ENCODE measurements at regions not wholly inside any gene's neighbourhood (a gene's known extent, or its start where the extent isn't known, plus 50 kb on each side); places are given as distances from the start of the nearest gene placed in this dataset.
A peak's percentile ranks its signal among the peaks of the same experiment; 100 is the strongest.

DNA sequence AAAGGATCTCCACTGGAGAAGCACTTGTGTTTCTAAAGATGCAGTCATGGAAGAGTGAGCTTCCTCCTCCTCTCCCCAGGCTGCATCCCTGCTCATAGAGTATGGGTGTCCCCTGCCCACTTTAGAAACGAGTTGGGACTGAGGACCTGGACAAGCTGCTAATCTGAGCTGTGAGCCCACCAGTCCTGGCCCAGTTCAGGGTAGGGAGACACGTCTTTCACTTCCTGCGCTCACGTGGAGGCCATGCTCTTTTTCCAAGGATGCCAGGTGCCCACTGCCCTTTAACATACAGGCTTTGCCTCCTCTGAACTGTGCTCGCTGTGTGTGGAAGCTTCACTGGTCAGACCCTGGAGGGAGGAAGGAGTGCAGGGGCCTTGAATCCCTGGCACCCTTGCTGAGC is 316.3 kb downstream of the UACA start:
- DNase-seq (no peak), ATAC-seq (no peak)
- H3K27ac ChIP-seq (ENCODE audit: low read depth, low read length) = no peak overlapping the region
- ChIA-PET POLR2A (no interaction called here), CTCF (no interaction called here)
- Mint-ChIP-seq H3K4me1 (peaks cover 40 to 51% (median 42%) of the 10 kb centered on the region in 7 donors), H3K36me3 (peaks cover 0 to 6% (median 0%) of the 10 kb centered on the region in 5 donors), H3K9me3 (peaks cover 0 to 3% (median 0%) of the 10 kb centered on the region in 11 donors), H3K27me3 (peaks cover 3 to 78% (median 20%) of the 10 kb centered on the region in 5 donors), H3K27ac (peak overlapping the region in 2 of 9 donors; percentile 81 to 87), H3K4me3 (peak overlapping the region in 3 of 10 donors; percentile 12 to 81 (median 74))
- no peaks in the 10 kb centered on the region for H3K9me3 ChIP-seq (ENCODE audit: control insufficient read depth in 2 of 3, low read length in 3 of 3)
- H3K27me3 ChIP-seq (ENCODE audit: control insufficient read depth in 2 of 2, insufficient read depth in 2 of 2, low read length in 2 of 2) = no peaks in the 10 kb centered on the region
- peaks cover 17 to 34% of the 10 kb centered on the region in 2 donors for H3K4me1 ChIP-seq (ENCODE audit: control insufficient read depth in 2 of 2, insufficient read depth in 2 of 2, low read length in 2 of 2)
- intact Hi-C loops (cut with micrococcal nuclease) = no loop called here
- H3K4me3 ChIP-seq (ENCODE audit: low read length) = no peak overlapping the region
- no peaks in the 10 kb centered on the region for H3K36me3 ChIP-seq (ENCODE audit: control insufficient read depth in 2 of 3, insufficient read depth in 3 of 3, low read length in 3 of 3)

DNA sequence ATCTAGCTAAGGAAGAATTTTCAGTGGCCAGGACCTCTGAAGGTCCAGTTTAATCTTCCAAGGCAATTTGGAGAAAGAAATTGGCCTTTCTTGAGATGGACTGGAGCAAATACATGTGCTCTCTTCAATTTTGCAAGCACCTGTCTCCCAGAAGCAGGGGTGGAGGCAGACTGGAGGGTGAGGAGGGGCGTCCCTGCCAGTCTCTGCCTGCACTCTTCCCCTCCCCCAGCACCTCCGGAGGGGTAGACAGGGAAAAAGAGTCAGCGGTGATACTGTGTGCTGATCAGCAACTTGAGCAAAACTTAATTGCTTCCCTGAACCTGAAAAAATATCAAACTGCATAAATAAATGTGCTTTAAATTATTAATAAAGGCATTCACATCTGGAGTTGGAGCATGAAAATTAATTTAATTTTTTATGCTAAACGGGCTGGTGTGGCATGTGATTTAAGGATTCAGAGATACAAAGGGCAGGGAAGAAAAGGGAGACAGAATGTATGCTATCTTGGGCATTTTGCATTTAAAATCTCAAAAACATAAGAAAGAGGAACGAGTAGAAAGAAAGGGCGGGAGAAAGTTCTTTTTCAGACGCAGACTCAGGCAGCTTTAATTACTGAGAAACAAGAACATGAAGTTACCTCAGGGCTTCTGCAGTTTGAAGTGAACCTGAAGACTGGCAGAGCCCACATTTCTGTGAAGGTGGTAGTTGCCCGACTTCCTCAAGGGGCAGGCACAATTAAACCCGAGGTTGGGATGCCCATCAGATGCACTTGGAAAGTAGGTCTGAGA is 319.7 kb downstream of the UACA start:
- DNase-seq (no peak), ATAC-seq (no peak)
- Mint-ChIP-seq H3K4me1 (peaks cover 24 to 54% (median 30%) of the 10 kb centered on the region in 7 donors), H3K27me3 (peaks cover 9 to 76% (median 28%) of the 10 kb centered on the region in 5 donors), H3K4me3 (no peak overlapping the region), H3K9me3 (no peaks in the 10 kb centered on the region), H3K27ac (no peak overlapping the region), H3K36me3 (no peaks in the 10 kb centered on the region)
- Histone ChIP-seq H3K9me3 (ENCODE audit: control insufficient read depth in 2 of 3, low read length in 3 of 3) (no peaks in the 10 kb centered on the region), H3K27me3 (ENCODE audit: control insufficient read depth in 2 of 2, insufficient read depth in 2 of 2, low read length in 2 of 2) (no peaks in the 10 kb centered on the region), H3K36me3 (ENCODE audit: control insufficient read depth in 2 of 3, insufficient read depth in 3 of 3, low read length in 3 of 3) (no peaks in the 10 kb centered on the region), H3K4me1 (ENCODE audit: control insufficient read depth in 2 of 2, insufficient read depth in 2 of 2, low read length in 2 of 2) (peaks cover 14 to 22% of the 10 kb centered on the region in 2 donors), H3K27ac (ENCODE audit: low read depth, low read length) (no peak overlapping the region), H3K4me3 (ENCODE audit: low read length) (no peak overlapping the region)
- intact Hi-C loops (cut with micrococcal nuclease) = no loop called here
- CTCF ChIA-PET = no interaction called here
- POLR2A ChIA-PET = no interaction called here

DNA sequence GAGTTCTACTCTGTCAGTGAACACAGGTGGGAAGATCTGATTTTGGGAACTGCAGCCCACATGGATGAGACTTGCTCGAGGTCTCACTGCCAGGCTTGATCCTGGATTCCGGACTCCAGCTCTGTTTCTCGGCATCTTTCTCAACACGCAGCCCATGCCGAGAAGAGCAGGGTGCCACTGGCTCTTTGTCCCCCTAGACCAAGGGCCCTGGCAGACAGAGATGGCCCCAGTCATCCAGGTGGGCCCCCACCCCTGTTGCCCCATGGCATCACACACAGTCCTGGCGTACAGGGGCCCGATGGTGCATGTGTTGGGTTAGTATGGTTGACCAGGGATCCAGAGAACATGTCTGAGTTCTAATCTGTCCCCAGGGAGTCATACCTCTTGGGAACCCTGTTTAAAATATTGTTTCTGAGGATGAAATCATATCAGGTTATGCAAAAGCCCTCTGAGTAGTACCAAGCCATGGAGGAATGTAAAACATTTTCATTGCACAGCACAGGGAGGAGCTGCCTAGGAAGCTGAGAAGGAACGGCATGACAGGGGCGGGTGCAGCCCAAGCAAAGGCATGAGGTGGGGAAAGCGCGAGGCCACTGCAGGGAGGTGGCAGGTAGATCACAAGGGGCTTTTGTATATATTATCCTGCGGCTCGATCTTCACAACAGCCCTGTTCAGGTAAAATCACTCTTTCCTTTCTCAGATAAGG is 320.6 kb downstream of the UACA start:
- peaks cover 15 to 45% (median 22%) of the 10 kb centered on the region in 7 donors for H3K4me1 Mint-ChIP-seq
- H3K27ac Mint-ChIP-seq = no peak overlapping the region
- H3K36me3 Mint-ChIP-seq = no peaks in the 10 kb centered on the region
- intact Hi-C loops (cut with micrococcal nuclease) = no loop called here
- no peaks in the 10 kb centered on the region for H3K36me3 ChIP-seq (ENCODE audit: control insufficient read depth in 2 of 3, insufficient read depth in 3 of 3, low read length in 3 of 3)
- H3K4me3 Mint-ChIP-seq = no peak overlapping the region
- CTCF ChIA-PET = no interaction called here
- POLR2A ChIA-PET = no interaction called here
- H3K9me3 ChIP-seq (ENCODE audit: control insufficient read depth in 2 of 3, low read length in 3 of 3) = no peaks in the 10 kb centered on the region
- H3K4me1 ChIP-seq (ENCODE audit: control insufficient read depth in 2 of 2, insufficient read depth in 2 of 2, low read length in 2 of 2) = peaks cover 7 to 13% of the 10 kb centered on the region in 2 donors
- H3K4me3 ChIP-seq (ENCODE audit: low read length) = no peak overlapping the region
- H3K27ac ChIP-seq (ENCODE audit: low read depth, low read length) = no peak overlapping the region
- ATAC-seq = no peak
- no peaks in the 10 kb centered on the region for H3K9me3 Mint-ChIP-seq
- no peak for DNase-seq
- H3K27me3 ChIP-seq (ENCODE audit: control insufficient read depth in 2 of 2, insufficient read depth in 2 of 2, low read length in 2 of 2) = no peaks in the 10 kb centered on the region
- peaks cover 9 to 67% (median 28%) of the 10 kb centered on the region in 5 donors for H3K27me3 Mint-ChIP-seq

DNA sequence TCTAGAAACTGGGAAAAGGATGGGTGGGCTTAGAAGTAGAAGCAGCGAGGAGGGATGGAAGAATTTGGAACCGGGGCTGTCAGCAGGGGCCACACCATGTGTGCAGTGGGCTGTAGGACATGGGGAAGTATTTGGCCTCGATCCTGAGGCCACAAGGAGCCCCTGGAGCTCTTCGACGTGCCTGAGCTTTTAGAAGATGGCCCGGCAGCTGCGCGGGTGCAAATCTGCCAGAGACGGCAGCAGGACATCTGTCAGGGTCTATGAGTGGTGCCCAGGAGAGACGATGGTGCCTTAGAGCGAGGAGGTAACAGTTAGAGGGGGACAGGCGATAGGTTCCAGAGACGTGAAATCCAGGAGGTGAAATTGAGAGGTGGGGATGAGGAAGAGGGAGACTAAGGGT is 321.1 kb downstream of the UACA start:
- Histone ChIP-seq H3K27me3 (ENCODE audit: control insufficient read depth in 2 of 2, insufficient read depth in 2 of 2, low read length in 2 of 2) (no peaks in the 10 kb centered on the region), H3K9me3 (ENCODE audit: control insufficient read depth in 2 of 3, low read length in 3 of 3) (no peaks in the 10 kb centered on the region), H3K4me1 (ENCODE audit: control insufficient read depth in 2 of 2, insufficient read depth in 2 of 2, low read length in 2 of 2) (peaks cover 1 to 7% of the 10 kb centered on the region in 2 donors), H3K36me3 (ENCODE audit: control insufficient read depth in 2 of 3, insufficient read depth in 3 of 3, low read length in 3 of 3) (no peaks in the 10 kb centered on the region), H3K4me3 (ENCODE audit: low read length) (no peak overlapping the region), H3K27ac (ENCODE audit: low read depth, low read length) (no peak overlapping the region)
- Mint-ChIP-seq H3K36me3 (no peaks in the 10 kb centered on the region), H3K4me3 (no peak overlapping the region), H3K9me3 (no peaks in the 10 kb centered on the region), H3K27me3 (peaks cover 9 to 62% (median 28%) of the 10 kb centered on the region in 5 donors), H3K27ac (peak overlapping the region in 1 of 9 donors; percentile 12), H3K4me1 (peaks cover 11 to 39% (median 18%) of the 10 kb centered on the region in 7 donors)
- no peak for DNase-seq
- CTCF ChIA-PET = no interaction called here
- POLR2A ChIA-PET = no interaction called here
- ATAC-seq = no peak
- intact Hi-C loops (cut with micrococcal nuclease) = no loop called here

DNA sequence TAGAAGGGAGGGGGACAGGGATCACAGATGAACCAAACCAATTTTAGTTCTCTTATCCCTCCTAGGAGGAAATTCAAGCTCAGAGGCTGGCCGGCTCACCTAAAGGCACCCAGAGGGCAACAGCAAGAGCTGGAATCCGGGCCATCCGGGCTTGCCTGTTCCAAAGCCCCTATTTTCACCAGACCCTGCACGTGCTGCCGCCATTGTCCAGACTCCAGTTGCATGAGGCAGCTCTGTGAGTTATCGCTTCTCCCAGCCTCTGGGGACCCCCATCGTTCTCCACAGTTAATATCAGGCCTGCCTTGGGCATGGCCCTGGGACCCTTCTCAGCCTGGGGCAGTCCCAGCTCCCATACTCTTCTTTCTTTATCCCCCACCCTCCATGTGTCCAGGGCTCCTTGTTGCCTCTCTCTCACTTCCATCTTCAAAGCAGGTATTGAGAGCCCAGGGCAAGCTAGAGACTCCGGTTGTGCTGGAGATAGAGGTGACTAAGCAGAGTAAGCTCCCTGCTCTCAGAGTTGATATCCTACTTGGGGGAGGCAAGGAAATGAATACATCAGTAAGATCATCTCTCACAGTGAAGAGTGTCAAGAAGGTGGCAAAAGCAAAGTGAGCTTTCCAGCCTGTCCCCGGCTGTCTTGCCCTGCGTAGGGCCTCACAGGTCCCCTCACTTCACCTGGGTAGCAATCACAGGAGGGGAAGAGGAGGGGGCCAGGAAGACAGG is 322.8 kb downstream of the UACA start:
- Mint-ChIP-seq H3K27me3 (peaks cover 9 to 48% (median 28%) of the 10 kb centered on the region in 5 donors), H3K36me3 (no peaks in the 10 kb centered on the region), H3K9me3 (no peaks in the 10 kb centered on the region), H3K4me3 (peak overlapping the region in 1 of 10 donors; percentile 16), H3K4me1 (peaks cover 19 to 38% (median 25%) of the 10 kb centered on the region in 7 donors), H3K27ac (no peak overlapping the region)
- ChIA-PET CTCF (no interaction called here), POLR2A (no interaction called here)
- H3K4me3 ChIP-seq (ENCODE audit: low read length) = no peak overlapping the region
- no peaks in the 10 kb centered on the region for H3K27me3 ChIP-seq (ENCODE audit: control insufficient read depth in 2 of 2, insufficient read depth in 2 of 2, low read length in 2 of 2)
- H3K9me3 ChIP-seq (ENCODE audit: control insufficient read depth in 2 of 3, low read length in 3 of 3) = no peaks in the 10 kb centered on the region
- DNase-seq (no peak), ATAC-seq (no peak)
- H3K36me3 ChIP-seq (ENCODE audit: control insufficient read depth in 2 of 3, insufficient read depth in 3 of 3, low read length in 3 of 3) = no peaks in the 10 kb centered on the region
- no peak overlapping the region for H3K27ac ChIP-seq (ENCODE audit: low read depth, low read length)
- intact Hi-C loops (cut with micrococcal nuclease) = no loop called here
- peaks cover 0 to 15% of the 10 kb centered on the region in 2 donors for H3K4me1 ChIP-seq (ENCODE audit: control insufficient read depth in 2 of 2, insufficient read depth in 2 of 2, low read length in 2 of 2)

DNA sequence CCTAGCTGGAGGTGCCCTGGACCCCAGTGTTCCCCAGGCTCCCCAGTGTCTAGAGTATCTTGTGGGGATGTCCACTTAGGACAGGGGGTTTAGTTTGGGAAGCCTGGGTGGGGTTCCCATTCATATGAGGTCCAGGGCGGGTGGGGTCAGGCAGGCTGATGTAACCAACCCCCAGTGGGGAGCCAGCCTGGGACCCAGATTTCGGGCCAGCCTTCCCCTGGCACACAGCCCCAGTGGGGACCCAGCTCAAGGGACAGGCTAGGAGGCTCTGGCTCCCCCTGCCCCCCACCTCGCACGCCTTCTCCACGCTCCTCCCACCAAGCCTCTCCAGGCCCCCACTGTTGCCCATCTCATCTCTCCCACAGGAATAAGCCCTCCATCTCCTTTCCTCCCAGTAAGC is 323.5 kb downstream of the UACA start:
- Histone ChIP-seq H3K4me3 (ENCODE audit: low read length) (no peak overlapping the region), H3K4me1 (ENCODE audit: control insufficient read depth in 2 of 2, insufficient read depth in 2 of 2, low read length in 2 of 2) (peaks cover 0 to 22% of the 10 kb centered on the region in 2 donors), H3K27me3 (ENCODE audit: control insufficient read depth in 2 of 2, insufficient read depth in 2 of 2, low read length in 2 of 2) (no peaks in the 10 kb centered on the region), H3K36me3 (ENCODE audit: control insufficient read depth in 2 of 3, insufficient read depth in 3 of 3, low read length in 3 of 3) (no peaks in the 10 kb centered on the region), H3K9me3 (ENCODE audit: control insufficient read depth in 2 of 3, low read length in 3 of 3) (no peaks in the 10 kb centered on the region), H3K27ac (ENCODE audit: low read depth, low read length) (no peak overlapping the region)
- no peaks in the 10 kb centered on the region for H3K9me3 Mint-ChIP-seq
- DNase-seq (no peak), ATAC-seq (no peak)
- ChIA-PET CTCF (no interaction called here), POLR2A (no interaction called here)
- intact Hi-C loops (cut with micrococcal nuclease) = no loop called here
- H3K27me3 Mint-ChIP-seq = peaks cover 9 to 43% (median 28%) of the 10 kb centered on the region in 5 donors
- H3K36me3 Mint-ChIP-seq = no peaks in the 10 kb centered on the region
- H3K4me3 Mint-ChIP-seq = no peak overlapping the region
- no peak overlapping the region for H3K27ac Mint-ChIP-seq
- H3K4me1 Mint-ChIP-seq = peaks cover 26 to 44% (median 32%) of the 10 kb centered on the region in 7 donors
